Stimulated activated CD4-positive, alpha-beta T cell treated with anti-CD3 and anti-CD28 coated beads, Interleukin-12 subunit alpha, Interleukin-12 subunit beta, amount 100 ng/mL, for 48 hours (primary cell): ENCODE measurements at regions not wholly inside any gene's neighbourhood (a gene's known extent, or its start where the extent isn't known, plus 50 kb on each side); places are given as distances from the start of the nearest gene placed in this dataset.

Experiments used
- DNase-seq, 3 donors: peaks; one replicate each; pipeline ENCODE4 v3.0.0-alpha.2; 2020; ENCODE audit warnings: low read depth in 2 of 3, low spot score in 1 of 3

GRCh38 chr20:11076434-11077105 is 402.8 kb upstream of the JAG1 start:
- no peak for DNase-seq

GRCh38 chr20:11077226-11077625 is 403.4 kb upstream of the JAG1 start:
- no peak for DNase-seq

- DNase-seq = no peak
Measured at GRCh38 chr20:11080010-11080409, 406.2 kb upstream of the JAG1 start.

- DNase-seq = no peak
Measured at GRCh38 chr20:11080781-11081377, 407.1 kb upstream of the JAG1 start.

- DNase-seq = no peak
Measured at GRCh38 chr20:11083841-11084240, 410.0 kb upstream of the JAG1 start.

- DNase-seq = no peak
Measured at GRCh38 chr20:11084508-11084907, 410.7 kb upstream of the JAG1 start.

- no peak for DNase-seq
Measured at GRCh38 chr20:11086970-11087369, 413.2 kb upstream of the JAG1 start.

GRCh38 chr20:11090751-11091150 is 417.0 kb upstream of the JAG1 start:
- no peak for DNase-seq

GRCh38 chr20:11091511-11091910 is 417.7 kb upstream of the JAG1 start:
- DNase-seq = no peak

GRCh38 chr20:11092151-11092550 is 418.4 kb upstream of the JAG1 start:
- DNase-seq = no peak

GRCh38 chr20:11094196-11094595 is 420.4 kb upstream of the JAG1 start:
- DNase-seq = no peak

- no peak for DNase-seq
Measured at GRCh38 chr20:11094711-11095110, 420.9 kb upstream of the JAG1 start.

- no peak for DNase-seq
Measured at GRCh38 chr20:11098888-11099287, 425.1 kb upstream of the JAG1 start.

GRCh38 chr20:11101243-11101642 is 427.4 kb upstream of the JAG1 start:
- no peak for DNase-seq

- DNase-seq = no peak
Measured at GRCh38 chr20:11101696-11102095, 427.9 kb upstream of the JAG1 start.

- no peak for DNase-seq
Measured at GRCh38 chr20:11103866-11104265, 430.1 kb upstream of the JAG1 start.

GRCh38 chr20:11108102-11108810 is 434.5 kb upstream of the JAG1 start:
- no peak for DNase-seq

- DNase-seq = no peak
Measured at GRCh38 chr20:11110535-11110934, 436.7 kb upstream of the JAG1 start.

GRCh38 chr20:11111191-11111590 is 437.4 kb upstream of the JAG1 start:
- DNase-seq = no peak

- DNase-seq = no peak
Measured at GRCh38 chr20:11112832-11113231, 439.0 kb upstream of the JAG1 start.

GRCh38 chr20:11114382-11114781 is 440.6 kb upstream of the JAG1 start:
- no peak for DNase-seq

GRCh38 chr20:11117808-11118528 is 444.2 kb upstream of the JAG1 start:
- DNase-seq = no peak
